ENCODE measurements at regions not wholly inside any gene's neighbourhood (a gene's known extent, or its start where the extent isn't known, plus 50 kb on each side); places are given as distances from the start of the nearest gene placed in this dataset.
"Not testable (repeated sequence)": the region's sequence is repeated elsewhere in the genome, so short reads cannot be mapped to it uniquely, and the experiment has no call there.

DNA sequence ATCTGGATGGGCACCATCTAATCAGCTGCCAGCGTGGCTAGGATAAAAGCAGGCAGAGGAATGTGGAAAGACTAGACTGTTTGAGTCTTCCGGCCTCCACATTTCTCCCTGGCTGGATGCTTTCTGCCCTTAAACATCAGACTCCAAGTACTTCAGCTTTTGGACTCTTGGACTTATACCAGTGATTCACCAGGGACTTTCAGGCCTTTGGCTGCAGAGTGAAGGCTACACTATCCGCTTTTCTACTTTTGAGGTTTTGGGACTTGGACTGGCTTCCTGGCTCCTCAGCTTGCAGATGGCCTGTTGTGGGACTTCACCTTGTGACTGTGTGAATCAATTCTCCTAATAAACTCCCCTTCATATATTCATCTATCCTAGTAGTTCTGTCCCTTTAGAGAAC lies 88.5 kb upstream of the NEGR1 start:
- TF ChIP-seq, protein P1, sequence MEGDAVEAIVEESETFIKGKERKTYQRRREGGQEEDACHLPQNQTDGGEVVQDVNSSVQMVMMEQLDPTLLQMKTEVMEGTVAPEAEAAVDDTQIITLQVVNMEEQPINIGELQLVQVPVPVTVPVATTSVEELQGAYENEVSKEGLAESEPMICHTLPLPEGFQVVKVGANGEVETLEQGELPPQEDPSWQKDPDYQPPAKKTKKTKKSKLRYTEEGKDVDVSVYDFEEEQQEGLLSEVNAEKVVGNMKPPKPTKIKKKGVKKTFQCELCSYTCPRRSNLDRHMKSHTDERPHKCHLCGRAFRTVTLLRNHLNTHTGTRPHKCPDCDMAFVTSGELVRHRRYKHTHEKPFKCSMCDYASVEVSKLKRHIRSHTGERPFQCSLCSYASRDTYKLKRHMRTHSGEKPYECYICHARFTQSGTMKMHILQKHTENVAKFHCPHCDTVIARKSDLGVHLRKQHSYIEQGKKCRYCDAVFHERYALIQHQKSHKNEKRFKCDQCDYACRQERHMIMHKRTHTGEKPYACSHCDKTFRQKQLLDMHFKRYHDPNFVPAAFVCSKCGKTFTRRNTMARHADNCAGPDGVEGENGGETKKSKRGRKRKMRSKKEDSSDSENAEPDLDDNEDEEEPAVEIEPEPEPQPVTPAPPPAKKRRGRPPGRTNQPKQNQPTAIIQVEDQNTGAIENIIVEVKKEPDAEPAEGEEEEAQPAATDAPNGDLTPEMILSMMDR (IDR thresholded peaks at IDR 0.05; ENCODE audit: insufficient read depth, low read length, poor library complexity, severe bottlenecking), result not testable (repeated sequence)
- not testable (repeated sequence) for TF ChIP-seq EZH2phosphoT487 (conservative IDR thresholded peaks at IDR 0.05; ENCODE audit: low read length)
